ENCODE measurements at regions not wholly inside any gene's neighbourhood (a gene's known extent, or its start where the extent isn't known, plus 50 kb on each side); places are given as distances from the start of the nearest gene placed in this dataset.

GRCh38 chr21:35909456-35910223 lies 150.7 kb downstream of the SETD4 start:
- no peak for DNase-seq (ENCODE audit: low spot score in 2 of 2)
- TF ChIP-seq EP300 (IDR thresholded peaks at IDR 0.05): no peak
- TF ChIP-seq, protein P1, sequence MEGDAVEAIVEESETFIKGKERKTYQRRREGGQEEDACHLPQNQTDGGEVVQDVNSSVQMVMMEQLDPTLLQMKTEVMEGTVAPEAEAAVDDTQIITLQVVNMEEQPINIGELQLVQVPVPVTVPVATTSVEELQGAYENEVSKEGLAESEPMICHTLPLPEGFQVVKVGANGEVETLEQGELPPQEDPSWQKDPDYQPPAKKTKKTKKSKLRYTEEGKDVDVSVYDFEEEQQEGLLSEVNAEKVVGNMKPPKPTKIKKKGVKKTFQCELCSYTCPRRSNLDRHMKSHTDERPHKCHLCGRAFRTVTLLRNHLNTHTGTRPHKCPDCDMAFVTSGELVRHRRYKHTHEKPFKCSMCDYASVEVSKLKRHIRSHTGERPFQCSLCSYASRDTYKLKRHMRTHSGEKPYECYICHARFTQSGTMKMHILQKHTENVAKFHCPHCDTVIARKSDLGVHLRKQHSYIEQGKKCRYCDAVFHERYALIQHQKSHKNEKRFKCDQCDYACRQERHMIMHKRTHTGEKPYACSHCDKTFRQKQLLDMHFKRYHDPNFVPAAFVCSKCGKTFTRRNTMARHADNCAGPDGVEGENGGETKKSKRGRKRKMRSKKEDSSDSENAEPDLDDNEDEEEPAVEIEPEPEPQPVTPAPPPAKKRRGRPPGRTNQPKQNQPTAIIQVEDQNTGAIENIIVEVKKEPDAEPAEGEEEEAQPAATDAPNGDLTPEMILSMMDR (IDR thresholded peaks at IDR 0.05): no peak
- no peak for TF ChIP-seq POLR2A (IDR thresholded peaks at IDR 0.05)
- TF ChIP-seq POLR2AphosphoS5 (IDR thresholded peaks at IDR 0.05): no peak
- H3K4me3 ChIP-seq: no peak overlapping the region

DNA sequence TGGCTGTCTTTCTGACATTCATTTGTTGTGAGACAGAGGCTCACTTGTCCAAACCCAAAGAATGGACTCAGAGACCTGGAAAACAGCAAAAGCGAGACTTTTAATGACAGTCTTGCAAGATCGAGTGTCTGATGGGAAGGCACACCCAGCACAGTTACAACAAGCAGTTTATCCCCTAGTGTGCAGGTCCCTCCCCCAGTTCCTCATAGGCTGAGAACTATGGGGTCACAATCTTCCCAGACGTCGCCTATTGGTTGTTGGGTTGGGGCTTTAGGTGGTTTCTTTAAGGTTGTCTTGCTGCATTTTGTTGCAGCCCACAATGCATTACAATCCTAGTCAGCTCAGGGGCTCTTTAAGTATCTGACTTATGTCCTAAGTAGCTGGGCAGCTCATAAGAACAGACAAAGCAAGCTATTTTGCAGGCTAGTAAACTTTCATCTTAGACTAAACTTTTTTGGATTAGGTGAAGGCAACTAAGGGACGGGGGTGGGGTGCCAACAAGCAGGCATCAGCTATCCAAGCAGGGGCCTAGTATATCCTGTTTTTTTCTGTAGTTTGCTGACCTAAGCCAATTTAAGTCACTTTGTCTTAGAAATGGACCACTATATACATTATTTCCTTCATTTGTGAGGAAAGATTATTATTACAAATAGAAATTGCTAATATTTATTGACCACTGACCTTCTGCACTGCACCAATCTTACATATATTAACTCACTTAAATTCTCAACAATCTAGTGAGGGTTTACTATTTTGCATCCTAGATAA lies 151.8 kb downstream of the SETD4 start:
- Histone ChIP-seq H3K4me3 (no peak overlapping the region), H3K4me1 (peaks cover 5% of the 10 kb centered on the region), H3K9me3 (no peaks in the 10 kb centered on the region), H3K36me3 (no peaks in the 10 kb centered on the region), H3K27me3 (no peaks in the 10 kb centered on the region), H3K27ac (no peak overlapping the region)
- over 99% methylated on average over 5 of the region's 5 CpGs for WGBS
- DNase-seq (ENCODE audit: low spot score in 2 of 2): no peak
- TF ChIP-seq POLR2AphosphoS5 (IDR thresholded peaks at IDR 0.05): no peak
- TF ChIP-seq POLR2A (IDR thresholded peaks at IDR 0.05): no peak
- TF ChIP-seq EP300 (IDR thresholded peaks at IDR 0.05): no peak
- TF ChIP-seq, protein P1 (IDR thresholded peaks at IDR 0.05): no peak

More at GRCh38 chr21:35909456-35910223, 150.7 kb downstream of the SETD4 start:
- no peaks in the 10 kb centered on the region for H3K27me3 ChIP-seq
- WGBS: 71% methylated on average over 1 of the region's 1 CpG
- H3K27ac ChIP-seq: no peak overlapping the region
- H3K4me1 ChIP-seq: peaks cover 5% of the 10 kb centered on the region
- no peaks in the 10 kb centered on the region for H3K36me3 ChIP-seq
- no peaks in the 10 kb centered on the region for H3K9me3 ChIP-seq

DNA sequence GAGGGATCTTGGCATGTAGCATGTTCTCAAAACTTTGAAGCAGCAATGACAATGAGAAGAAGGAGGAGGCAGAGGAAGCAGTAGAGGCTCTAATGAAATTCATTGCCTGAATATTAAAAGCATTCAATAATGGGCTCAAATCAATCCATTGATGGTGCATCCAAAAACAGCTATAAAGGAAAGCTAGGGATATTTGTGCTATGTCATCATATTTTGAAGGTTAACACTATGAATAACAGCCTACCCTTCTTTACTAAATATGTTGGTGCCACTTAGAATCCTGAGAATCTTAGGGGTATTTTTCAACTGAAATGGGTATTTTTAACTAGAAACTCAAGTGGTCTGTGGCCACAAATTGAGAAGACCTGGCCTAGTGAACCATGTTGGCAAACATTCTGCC lies 153.7 kb downstream of the SETD4 start:
- H3K4me1 ChIP-seq: peaks cover 5% of the 10 kb centered on the region
- no peak for DNase-seq (ENCODE audit: low spot score in 2 of 2)
- H3K36me3 ChIP-seq: no peaks in the 10 kb centered on the region
- TF ChIP-seq, protein P1 (IDR thresholded peaks at IDR 0.05): no peak
- TF ChIP-seq POLR2A (IDR thresholded peaks at IDR 0.05) (no peak), EP300 (IDR thresholded peaks at IDR 0.05) (no peak), POLR2AphosphoS5 (IDR thresholded peaks at IDR 0.05) (no peak)
- H3K27ac ChIP-seq: no peak overlapping the region
- no peaks in the 10 kb centered on the region for H3K27me3 ChIP-seq
- no peaks in the 10 kb centered on the region for H3K9me3 ChIP-seq
- H3K4me3 ChIP-seq: no peak overlapping the region

GRCh38 chr21:35905963-35906345 lies 154.4 kb downstream of the SETD4 start:
- no peak for DNase-seq (ENCODE audit: low spot score in 2 of 2)
- no peak for TF ChIP-seq EP300 (IDR thresholded peaks at IDR 0.05)
- TF ChIP-seq, protein P1 (IDR thresholded peaks at IDR 0.05): no peak
- no peaks in the 10 kb centered on the region for H3K27me3 ChIP-seq
- H3K4me1 ChIP-seq: peaks cover 5% of the 10 kb centered on the region
- no peaks in the 10 kb centered on the region for H3K36me3 ChIP-seq
- H3K9me3 ChIP-seq: no peaks in the 10 kb centered on the region
- WGBS: 77% methylated on average over 8 of the region's 8 CpGs
- H3K27ac ChIP-seq: peak overlapping the region; percentile 50
- H3K4me3 ChIP-seq: no peak overlapping the region

Measured in suprapubic skin (tissue), 4 donors.